ENCODE measurements at regions not wholly inside any gene's neighbourhood (a gene's known extent, or its start where the extent isn't known, plus 50 kb on each side); places are given as distances from the start of the nearest gene placed in this dataset.
"Not testable (repeated sequence)": the region's sequence is repeated elsewhere in the genome, so short reads cannot be mapped to it uniquely, and the experiment has no call there.

- POLR2A ChIA-PET (ENCODE audit: unreplicated experiment) = interaction anchor here (0.6 kb wide), 1 partner anchor 345 kb away, joined by 3 read pairs; the partner anchor contains the start of gene PHLDA1
- no CpG with 5 or more reads among the region's 1 CpG for WGBS, 2 experiments (ENCODE audit: extremely low coverage in 2 of 2, insufficient read length in 1 of 2)
- dilution Hi-C loops (cut with HindIII; ENCODE audit: low sequenced_read_pairs, unreplicated experiment) = not testable (repeated sequence)
These were observed 174.8 kb upstream of the KRR1 start for GRCh38 chr12:75686233-75686632.

More at GRCh38 chr12:75686233-75686632, 174.8 kb upstream of the KRR1 start:
- H2AFZ ChIP-seq (replicated peaks; ENCODE audit: low read length, poor library complexity); H2AK5ac ChIP-seq (ENCODE audit: low read depth, low read length); in situ Hi-C loops (cut with MboI; ENCODE audit: low sequenced_read_pairs); H3K9me1 ChIP-seq (ENCODE audit: insufficient read depth, low read length); H3K14ac ChIP-seq (replicated peaks; ENCODE audit: low read depth, low read length); H3K4me3 ChIP-seq (ENCODE audit: insufficient read depth, low read depth, low read length); H3K4me1 ChIP-seq (ENCODE audit: control insufficient read depth, insufficient read depth, low read length); H3K4me2 ChIP-seq (ENCODE audit: low read depth, low read length); H3K9me3 ChIP-seq (ENCODE audit: control insufficient read depth, insufficient read depth, low read length); H3K27ac ChIP-seq (ENCODE audit: insufficient read depth, low read length); H3K56ac ChIP-seq (ENCODE audit: extremely low read depth, insufficient read depth, low read length); H4K91ac ChIP-seq (ENCODE audit: insufficient read depth, low read depth, low read length); H4K5ac ChIP-seq (ENCODE audit: low read depth, low read length); H3K27me3 ChIP-seq (ENCODE audit: control insufficient read depth, insufficient read depth, low read length); H4K20me1 ChIP-seq (ENCODE audit: insufficient read depth, low read length); H2AK9ac ChIP-seq (replicated peaks; ENCODE audit: low read depth, low read length, poor library complexity); H2BK5ac ChIP-seq (ENCODE audit: low read depth, low read length, poor library complexity, severe bottlenecking); H4K8ac ChIP-seq (ENCODE audit: low read depth in 2 of 2, low read length in 2 of 2); H2BK120ac ChIP-seq (ENCODE audit: low read depth, low read length); BruUV-seq (replicated peaks); ATAC-seq (ENCODE audit: low read depth); H3K79me1 ChIP-seq (ENCODE audit: low read depth in 1 of 2, low read length in 2 of 2); H3K23ac ChIP-seq (ENCODE audit: low read depth, low read length); intact Hi-C loops (cut with micrococcal nuclease); H2BK15ac ChIP-seq (ENCODE audit: low read depth, low read length); H3K36me3 ChIP-seq (ENCODE audit: control insufficient read depth, insufficient read depth, low read length); H3K9ac ChIP-seq (ENCODE audit: low read depth, low read length); H3K18ac ChIP-seq (ENCODE audit: low read depth, low read length); H3K4ac ChIP-seq (ENCODE audit: low read depth, low read length): not testable (repeated sequence)
- peak; percentile 31 for DNase-seq
- CTCF ChIA-PET = interaction anchor here (0.6 kb wide), 1 partner anchor 316 kb away, joined by 3 read pairs; no protein-coding TSS in a partner anchor
- peak overlapping the region; percentile 63; the same call in 1 of the 2 replicates for H2BK20ac ChIP-seq (ENCODE audit: low read depth, low read length)
